Spleen (tissue), 7 donors: ENCODE measurements at regions not wholly inside any gene's neighbourhood (a gene's known extent, or its start where the extent isn't known, plus 50 kb on each side); places are given as distances from the start of the nearest gene placed in this dataset.

Experiments used
- CTCF ChIP-seq, 11 experiments: fragments of 200-600 bp in 7 of 11; fragments of 450-650 bp in 4 of 11; sonication (generic) in 4 of 11; IDR thresholded peaks in 8 of 11; conservative IDR thresholded peaks in 3 of 11; 1 replicate in 7 of 11; 2 replicates in 4 of 11; pipeline versions ENCODE4 v1.4.0 to v1.8.0; 2016 to 2021; ENCODE audit warnings: antibody characterized with exemption in 11 of 11, inconsistent platforms in 4 of 11, mild to moderate bottlenecking in 1 of 11
- POLR2A ChIP-seq, 3 donors: fragments of 450-650 bp; IDR thresholded peaks; one replicate each; pipeline ENCODE4 v1.5.1; 2017; ENCODE audit warnings: antibody characterized with exemption in 3 of 3, mild to moderate bottlenecking in 1 of 3
- donor health status: DM: no; HTN: no; CAD: no; lungs with moderate emphysema.
- donor health status: DM: no; HTN: no; CAD: no.
- donor health status: DM: no; HTN: no; CAD: no.

GRCh38 chr17:72004011-72004427, 116.8 kb upstream of the SOX9 start:
- TF ChIP-seq CTCF (IDR thresholded peaks at IDR 0.05 in 8 of 11, conservative IDR thresholded peaks at IDR 0.05 in 3 of 11): no peak
- no peak for TF ChIP-seq POLR2A (IDR thresholded peaks at IDR 0.05)
